Keratinocyte (primary cell): ENCODE measurements at regions not wholly inside any gene's neighbourhood (a gene's known extent, or its start where the extent isn't known, plus 50 kb on each side); places are given as distances from the start of the nearest gene placed in this dataset.
"Not testable (repeated sequence)": the region's sequence is repeated elsewhere in the genome, so short reads cannot be mapped to it uniquely, and the experiment has no call there.

Source experiments
- CTCF ChIP-seq, 3 experiments: IDR thresholded peaks in 1 of 3; conservative IDR thresholded peaks in 1 of 3; optimal IDR thresholded peaks in 1 of 3; 2 replicates in 2 of 3; 3 replicates in 1 of 3; pipeline versions ENCODE3 to v1.5.1; 2011; ENCODE audit warnings: low read length in 3 of 3, mild to moderate bottlenecking in 3 of 3, moderate library complexity in 2 of 3, control low read depth in 1 of 3, inconsistent platforms in 1 of 3; ENCODE audit not compliant: insufficient read depth in 2 of 3; ENCODE audit errors: extremely low read depth in 1 of 3
- EZH2 ChIP-seq: IDR thresholded peaks from one replicate; pipeline ENCODE4 v1.6.1; 2012; ENCODE audit warnings: inconsistent platforms, mild to moderate bottlenecking, low read length, moderate library complexity

GRCh38 chr12:42012501-42012900 lies 132.2 kb downstream of the GXYLT1 start:
- TF ChIP-seq CTCF (optimal IDR thresholded peaks at IDR 0.05 in 1 of 3, IDR thresholded peaks at IDR 0.05 in 1 of 3, conservative IDR thresholded peaks at IDR 0.05 in 1 of 3; ENCODE audit: extremely low read depth in 1 of 3, insufficient read depth in 2 of 3, low read length in 3 of 3); EZH2: not testable (repeated sequence)
